ENCODE measurements at regions not wholly inside any gene's neighbourhood (a gene's known extent, or its start where the extent isn't known, plus 50 kb on each side); places are given as distances from the start of the nearest gene placed in this dataset.

DNA sequence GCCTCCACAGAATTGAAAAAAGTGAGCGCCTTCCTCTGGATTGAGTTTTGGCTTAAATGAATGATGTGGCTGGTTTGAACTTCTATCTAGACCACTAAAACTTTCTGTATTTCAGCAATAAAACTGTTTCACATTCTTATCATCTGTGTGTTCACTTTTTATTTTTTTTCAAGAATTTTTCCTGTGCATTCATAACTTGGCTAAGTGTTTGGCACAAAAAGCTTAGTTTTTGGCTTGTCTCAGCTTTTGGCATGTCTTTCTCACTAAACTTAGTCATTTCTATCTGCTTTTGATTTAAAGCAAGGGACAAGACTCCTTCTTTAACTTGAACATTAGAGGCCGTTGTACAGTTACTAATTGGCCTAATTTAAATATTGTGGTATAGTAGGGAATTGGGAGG is 1015.1 kb downstream of the EPHA7 start:
- TF ChIP-seq, protein P1, sequence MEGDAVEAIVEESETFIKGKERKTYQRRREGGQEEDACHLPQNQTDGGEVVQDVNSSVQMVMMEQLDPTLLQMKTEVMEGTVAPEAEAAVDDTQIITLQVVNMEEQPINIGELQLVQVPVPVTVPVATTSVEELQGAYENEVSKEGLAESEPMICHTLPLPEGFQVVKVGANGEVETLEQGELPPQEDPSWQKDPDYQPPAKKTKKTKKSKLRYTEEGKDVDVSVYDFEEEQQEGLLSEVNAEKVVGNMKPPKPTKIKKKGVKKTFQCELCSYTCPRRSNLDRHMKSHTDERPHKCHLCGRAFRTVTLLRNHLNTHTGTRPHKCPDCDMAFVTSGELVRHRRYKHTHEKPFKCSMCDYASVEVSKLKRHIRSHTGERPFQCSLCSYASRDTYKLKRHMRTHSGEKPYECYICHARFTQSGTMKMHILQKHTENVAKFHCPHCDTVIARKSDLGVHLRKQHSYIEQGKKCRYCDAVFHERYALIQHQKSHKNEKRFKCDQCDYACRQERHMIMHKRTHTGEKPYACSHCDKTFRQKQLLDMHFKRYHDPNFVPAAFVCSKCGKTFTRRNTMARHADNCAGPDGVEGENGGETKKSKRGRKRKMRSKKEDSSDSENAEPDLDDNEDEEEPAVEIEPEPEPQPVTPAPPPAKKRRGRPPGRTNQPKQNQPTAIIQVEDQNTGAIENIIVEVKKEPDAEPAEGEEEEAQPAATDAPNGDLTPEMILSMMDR (IDR thresholded peaks at IDR 0.05): no peak
- no peak for TF ChIP-seq EP300 (IDR thresholded peaks at IDR 0.05)
- TF ChIP-seq POLR2A (IDR thresholded peaks at IDR 0.05): no peak
- TF ChIP-seq POLR2AphosphoS5 (IDR thresholded peaks at IDR 0.05): no peak

Data from upper lobe of left lung (tissue), 4 donors.